ENCODE measurements at regions not wholly inside any gene's neighbourhood (a gene's known extent, or its start where the extent isn't known, plus 50 kb on each side); places are given as distances from the start of the nearest gene placed in this dataset.

DNA sequence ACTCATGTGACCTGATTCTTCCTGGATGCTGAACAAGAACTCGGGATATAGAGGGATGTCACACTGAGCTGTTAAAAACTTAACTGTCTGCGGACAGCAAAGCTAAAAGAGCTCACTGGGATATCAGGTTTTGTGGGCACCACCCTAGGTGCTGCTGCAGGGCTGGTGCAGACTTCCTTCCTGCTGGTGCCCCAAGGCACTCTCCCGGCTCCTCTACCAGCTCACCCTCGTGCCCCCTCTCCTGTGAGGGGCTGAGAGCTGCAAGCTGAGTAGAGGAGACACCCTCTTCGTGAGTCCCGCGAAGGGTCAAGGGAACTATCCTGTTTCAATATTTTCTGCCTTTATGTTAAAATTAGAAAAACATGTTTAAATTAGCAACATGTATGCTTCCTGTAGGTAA, 1475.7 kb downstream of the EFNB2 start:
- ATAC-seq (no peak), DNase-seq (no peak)
- no peaks in the 10 kb centered on the region for H3K36me3 Mint-ChIP-seq (ENCODE audit: low read depth)
- no peaks in the 10 kb centered on the region for H3K4me1 Mint-ChIP-seq (ENCODE audit: low read depth)
- intact Hi-C loops (cut with micrococcal nuclease) = no loop called here
- no peak for TF ChIP-seq CTCF (IDR thresholded peaks at IDR 0.05)
- no peak overlapping the region for H3K27ac Mint-ChIP-seq
- POLR2A ChIA-PET = no interaction called here
- CTCF ChIA-PET = interaction anchor here (1.6 kb wide), 1 partner anchor 10 kb away, joined by 3 read pairs; no protein-coding TSS in a partner anchor
- H3K9me3 Mint-ChIP-seq = no peaks in the 10 kb centered on the region
- H3K4me3 Mint-ChIP-seq = no peak overlapping the region
- H3K27me3 Mint-ChIP-seq = no peaks in the 10 kb centered on the region

DNA sequence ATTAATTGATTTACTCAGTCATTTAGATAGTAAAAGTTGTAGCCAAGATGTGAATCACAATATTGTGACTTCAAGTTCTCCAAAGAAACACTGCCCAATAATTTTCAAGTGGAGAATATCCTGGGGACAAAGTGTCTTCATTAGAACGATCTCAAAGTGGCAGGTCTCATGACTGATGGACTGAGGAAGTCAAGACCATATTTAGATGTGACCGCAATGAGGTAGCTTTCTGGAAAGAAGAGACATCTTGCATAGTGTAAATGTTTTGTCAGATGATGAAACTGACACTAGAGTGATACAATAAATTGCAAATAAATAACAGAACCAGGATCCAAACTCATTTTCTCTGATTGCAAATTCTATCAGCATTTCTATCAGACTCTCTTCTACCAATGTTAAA, 1476.9 kb downstream of the EFNB2 start:
- POLR2A ChIA-PET = no interaction called here

GRCh38 chr13:105052711-105053110, 1482.8 kb downstream of the EFNB2 start:
- no peaks in the 10 kb centered on the region for H3K27me3 Mint-ChIP-seq
- ChIA-PET POLR2A (no interaction called here), CTCF (no interaction called here)
- no peak for DNase-seq
- no peak overlapping the region for H3K4me3 Mint-ChIP-seq
- H3K9me3 Mint-ChIP-seq = no peaks in the 10 kb centered on the region
- no peak for ATAC-seq
- intact Hi-C loops (cut with micrococcal nuclease) = no loop called here
- peaks cover 2% of the 10 kb centered on the region for H3K4me1 Mint-ChIP-seq (ENCODE audit: low read depth)
- no peaks in the 10 kb centered on the region for H3K36me3 Mint-ChIP-seq (ENCODE audit: low read depth)
- no peak for TF ChIP-seq CTCF (IDR thresholded peaks at IDR 0.05)
- no peak overlapping the region for H3K27ac Mint-ChIP-seq

More for the DNA sequence above, 1476.9 kb downstream of the EFNB2 start:
- H3K36me3 Mint-ChIP-seq (ENCODE audit: low read depth) = no peaks in the 10 kb centered on the region
- TF ChIP-seq CTCF (IDR thresholded peaks at IDR 0.05) = no peak
- CTCF ChIA-PET = no interaction called here
- H3K4me1 Mint-ChIP-seq (ENCODE audit: low read depth) = no peaks in the 10 kb centered on the region
- no peaks in the 10 kb centered on the region for H3K9me3 Mint-ChIP-seq
- intact Hi-C loops (cut with micrococcal nuclease) = no loop called here
- DNase-seq (no peak), ATAC-seq (no peak)
- no peaks in the 10 kb centered on the region for H3K27me3 Mint-ChIP-seq
- H3K4me3 Mint-ChIP-seq = no peak overlapping the region
- no peak overlapping the region for H3K27ac Mint-ChIP-seq

GRCh38 chr13:105050686-105051085, 1484.8 kb downstream of the EFNB2 start:
- peaks cover 2% of the 10 kb centered on the region for H3K4me1 Mint-ChIP-seq (ENCODE audit: low read depth)
- no peaks in the 10 kb centered on the region for H3K36me3 Mint-ChIP-seq (ENCODE audit: low read depth)
- TF ChIP-seq CTCF (IDR thresholded peaks at IDR 0.05) = no peak
- no peaks in the 10 kb centered on the region for H3K27me3 Mint-ChIP-seq
- DNase-seq = no peak
- ChIA-PET CTCF (no interaction called here), POLR2A (no interaction called here)
- H3K27ac Mint-ChIP-seq = no peak overlapping the region
- intact Hi-C loops (cut with micrococcal nuclease) = no loop called here
- no peak for ATAC-seq
- no peak overlapping the region for H3K4me3 Mint-ChIP-seq
- H3K9me3 Mint-ChIP-seq = no peaks in the 10 kb centered on the region

DNA sequence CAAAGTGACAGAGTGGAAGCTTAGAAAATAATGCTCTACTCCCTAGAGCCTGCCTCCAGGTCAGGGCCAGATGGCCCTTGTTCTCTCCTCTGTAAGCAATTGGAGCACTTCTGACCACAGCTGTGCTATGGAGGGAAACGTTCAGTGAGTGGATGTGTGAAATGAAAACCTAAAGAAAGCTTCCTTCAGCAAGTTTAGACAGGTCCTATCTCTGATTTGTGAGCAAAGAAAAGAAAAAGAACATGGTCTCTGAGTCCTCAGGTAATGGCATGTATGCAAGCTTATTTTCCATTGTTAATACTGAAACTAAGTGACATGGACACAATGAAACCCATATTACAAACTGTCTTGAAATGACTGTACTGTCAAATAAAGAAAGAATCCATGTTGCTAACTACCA, 1486.8 kb downstream of the EFNB2 start:
- no peaks in the 10 kb centered on the region for H3K27me3 Mint-ChIP-seq
- no peaks in the 10 kb centered on the region for H3K36me3 Mint-ChIP-seq (ENCODE audit: low read depth)
- H3K4me3 Mint-ChIP-seq = no peak overlapping the region
- no peak for TF ChIP-seq CTCF (IDR thresholded peaks at IDR 0.05)
- no peaks in the 10 kb centered on the region for H3K9me3 Mint-ChIP-seq
- intact Hi-C loops (cut with micrococcal nuclease) = no loop called here
- ChIA-PET POLR2A (no interaction called here), CTCF (no interaction called here)
- peak; percentile 70 for ATAC-seq
- DNase-seq = no peak
- H3K27ac Mint-ChIP-seq = no peak overlapping the region
- peaks cover 2% of the 10 kb centered on the region for H3K4me1 Mint-ChIP-seq (ENCODE audit: low read depth)

Measured in activated CD8-positive, alpha-beta T cell treated with anti-CD3 and anti-CD28 coated beads for 36 hours (primary cell).